HFFc6 (cell line): ENCODE measurements at regions not wholly inside any gene's neighbourhood (a gene's known extent, or its start where the extent isn't known, plus 50 kb on each side); places are given as distances from the start of the nearest gene placed in this dataset.
"Not testable (repeated sequence)": the region's sequence is repeated elsewhere in the genome, so short reads cannot be mapped to it uniquely, and the experiment has no call there.

Experiments used
- DNase-seq: peaks from one replicate; pipeline ENCODE4 v3.0.0-alpha.2; 2018
- H3K27ac Mint-ChIP-seq: 2 replicates; pipeline ENCODE4 v1.8.0; 2020; ENCODE audit warnings: mild to moderate bottlenecking, mixed read lengths
- H3K27me3 Mint-ChIP-seq: 2 replicates; pipeline ENCODE4 v1.8.0; 2021; ENCODE audit warnings: mild to moderate bottlenecking, moderate library complexity, mixed read lengths; ENCODE audit not compliant: insufficient read depth
- H3K36me3 Mint-ChIP-seq: 2 replicates; pipeline ENCODE4 v1.8.0; 2021; ENCODE audit warnings: low read depth, mixed read lengths
- H3K4me1 Mint-ChIP-seq: 2 replicates; pipeline ENCODE4 v1.8.0; 2020; ENCODE audit warnings: low read depth, mixed read lengths
- H3K4me3 Mint-ChIP-seq: 2 replicates; pipeline ENCODE4 v1.8.0; 2020; ENCODE audit warnings: mild to moderate bottlenecking, moderate library complexity, mixed read lengths
- H3K9me3 Mint-ChIP-seq: 2 replicates; pipeline ENCODE4 v1.8.0; 2020; ENCODE audit warnings: mild to moderate bottlenecking, mixed read lengths
- TF ChIP-seq, protein P1 (sequence below): fragments of 200-600 bp; sonication (generic); IDR thresholded peaks from 2 replicates; pipeline ENCODE4 v1.5.0; 2021; ENCODE audit warnings: antibody characterized with exemption, mild to moderate bottlenecking

DNA sequence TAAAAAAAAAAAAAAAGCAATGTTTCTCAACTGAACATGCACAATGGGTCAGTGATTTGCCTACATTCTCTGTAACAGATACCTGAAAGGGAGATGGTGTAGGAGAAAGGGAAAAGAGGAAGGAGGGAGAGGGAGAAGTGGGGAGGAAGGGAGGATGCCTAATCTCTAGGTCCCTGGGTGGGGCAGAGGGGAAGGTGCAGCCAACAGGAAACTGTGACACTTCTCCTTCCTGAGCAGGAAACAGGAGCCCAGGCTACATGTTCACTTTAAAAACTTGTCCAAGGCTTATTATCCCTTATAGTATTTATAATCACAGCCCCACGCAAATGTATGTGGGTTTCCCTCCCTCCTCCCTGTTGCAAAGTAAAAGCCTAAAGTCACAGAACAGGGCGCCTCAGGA, 137.9 kb downstream of the MINAR1 start:
- Mint-ChIP-seq H3K27ac (no peak overlapping the region), H3K27me3 (peaks cover 6% of the 10 kb centered on the region; the same call in 1 of the 2 replicates), H3K4me1 (no peaks in the 10 kb centered on the region), H3K36me3 (no peaks in the 10 kb centered on the region), H3K9me3 (no peaks in the 10 kb centered on the region), H3K4me3 (no peak overlapping the region)
- no peak for DNase-seq
- TF ChIP-seq, protein P1, sequence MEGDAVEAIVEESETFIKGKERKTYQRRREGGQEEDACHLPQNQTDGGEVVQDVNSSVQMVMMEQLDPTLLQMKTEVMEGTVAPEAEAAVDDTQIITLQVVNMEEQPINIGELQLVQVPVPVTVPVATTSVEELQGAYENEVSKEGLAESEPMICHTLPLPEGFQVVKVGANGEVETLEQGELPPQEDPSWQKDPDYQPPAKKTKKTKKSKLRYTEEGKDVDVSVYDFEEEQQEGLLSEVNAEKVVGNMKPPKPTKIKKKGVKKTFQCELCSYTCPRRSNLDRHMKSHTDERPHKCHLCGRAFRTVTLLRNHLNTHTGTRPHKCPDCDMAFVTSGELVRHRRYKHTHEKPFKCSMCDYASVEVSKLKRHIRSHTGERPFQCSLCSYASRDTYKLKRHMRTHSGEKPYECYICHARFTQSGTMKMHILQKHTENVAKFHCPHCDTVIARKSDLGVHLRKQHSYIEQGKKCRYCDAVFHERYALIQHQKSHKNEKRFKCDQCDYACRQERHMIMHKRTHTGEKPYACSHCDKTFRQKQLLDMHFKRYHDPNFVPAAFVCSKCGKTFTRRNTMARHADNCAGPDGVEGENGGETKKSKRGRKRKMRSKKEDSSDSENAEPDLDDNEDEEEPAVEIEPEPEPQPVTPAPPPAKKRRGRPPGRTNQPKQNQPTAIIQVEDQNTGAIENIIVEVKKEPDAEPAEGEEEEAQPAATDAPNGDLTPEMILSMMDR: no peak

DNA sequence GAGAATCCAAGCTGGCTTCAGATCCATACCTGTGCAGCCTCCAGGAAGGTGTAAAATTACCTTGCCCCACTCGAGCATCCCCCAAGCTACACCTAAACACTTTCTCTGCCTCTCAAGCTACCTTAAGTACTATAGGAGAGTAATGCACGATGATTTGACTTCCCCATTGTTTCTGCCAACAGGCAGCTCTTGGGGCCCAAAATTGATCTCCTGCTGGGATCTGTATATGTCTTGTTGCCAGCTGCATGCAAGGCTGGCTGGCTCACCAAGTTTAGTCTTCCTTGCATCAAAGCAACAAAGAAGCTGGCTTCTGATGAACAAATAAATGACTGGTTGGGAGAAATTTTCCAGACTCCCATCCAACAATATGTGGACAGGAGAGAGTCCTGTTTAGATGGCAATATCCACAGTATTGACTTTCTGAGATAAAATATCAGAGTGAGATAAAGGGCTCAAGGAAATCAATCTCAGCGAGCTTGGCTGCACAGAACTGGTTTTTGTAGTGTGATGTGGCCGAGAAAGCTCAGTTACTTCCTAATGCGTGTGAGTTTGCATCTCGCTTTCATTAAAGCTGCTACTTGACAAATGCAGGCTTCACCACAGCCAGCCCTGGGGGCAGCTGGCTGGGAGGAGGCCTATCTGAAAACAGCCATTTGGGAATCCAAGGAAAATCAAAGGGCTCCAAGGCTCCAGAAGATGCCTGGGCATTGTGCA, 140.7 kb downstream of the MINAR1 start:
- H3K27ac Mint-ChIP-seq: no peak overlapping the region
- H3K36me3 Mint-ChIP-seq: no peaks in the 10 kb centered on the region
- peaks cover 13% of the 10 kb centered on the region for H3K27me3 Mint-ChIP-seq
- TF ChIP-seq, protein P1: no peak
- H3K4me3 Mint-ChIP-seq: no peak overlapping the region
- DNase-seq: no peak
- no peaks in the 10 kb centered on the region for H3K4me1 Mint-ChIP-seq
- H3K9me3 Mint-ChIP-seq: no peaks in the 10 kb centered on the region

DNA sequence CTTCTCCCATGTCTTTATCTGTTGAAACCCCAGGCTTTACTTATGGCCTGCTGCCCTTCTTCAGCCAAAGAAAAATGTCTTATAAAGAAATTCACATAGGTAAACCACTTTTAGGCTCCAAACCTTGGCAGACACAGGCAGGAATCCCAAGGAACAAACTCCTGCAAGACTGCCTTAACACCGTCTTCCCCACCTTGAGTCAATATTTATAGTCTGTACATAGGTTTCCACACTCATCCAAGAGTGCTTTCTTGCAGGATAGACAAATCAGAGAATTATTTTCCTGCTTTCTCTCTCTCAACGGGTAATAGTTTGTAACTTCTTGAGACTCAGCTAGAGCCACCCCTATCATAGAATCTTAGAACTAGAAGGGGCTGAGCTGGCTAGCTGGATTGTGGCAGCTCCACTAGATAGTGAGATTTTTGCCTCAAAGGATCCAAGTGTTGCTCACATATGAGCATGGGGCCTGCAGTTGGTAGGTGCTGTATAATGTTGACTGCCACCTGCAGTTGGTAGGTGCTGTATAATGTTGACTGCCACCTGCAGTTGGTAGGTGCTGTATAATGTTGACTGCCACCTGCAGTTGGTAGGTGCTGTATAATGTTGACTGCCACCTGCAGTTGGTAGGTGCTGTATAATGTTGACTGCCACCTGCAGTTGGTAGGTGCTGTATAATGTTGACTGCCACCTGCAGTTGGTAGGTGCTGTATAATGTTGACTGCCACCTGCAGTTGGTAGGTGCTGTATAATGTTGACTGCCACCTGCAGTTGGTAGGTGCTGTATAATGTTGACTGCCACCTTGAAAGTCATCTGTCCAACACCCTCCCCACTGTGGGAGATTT, 142.5 kb downstream of the MINAR1 start:
- H3K27ac Mint-ChIP-seq, H3K4me3 Mint-ChIP-seq, H3K4me1 Mint-ChIP-seq, H3K27me3 Mint-ChIP-seq, H3K9me3 Mint-ChIP-seq, DNase-seq, H3K36me3 Mint-ChIP-seq: not testable (repeated sequence)

DNA sequence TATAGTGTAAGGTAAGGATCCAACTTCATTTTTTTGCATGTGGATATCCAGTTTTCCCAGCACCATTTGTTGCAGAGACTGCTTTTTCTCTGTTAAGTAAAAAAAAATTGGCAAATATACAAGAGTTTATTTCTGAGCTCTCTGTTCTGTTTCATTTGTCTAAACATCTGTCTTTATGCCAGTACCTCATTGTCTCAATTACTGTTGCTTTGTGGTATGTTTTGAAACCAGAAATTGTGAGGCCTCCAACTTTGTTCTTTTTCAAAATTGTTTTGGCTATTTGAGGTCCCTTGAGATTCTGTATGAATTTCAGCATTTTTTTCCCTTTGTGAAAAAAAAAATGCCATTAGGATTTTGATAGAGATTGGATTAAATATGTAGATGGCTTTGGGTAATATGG, 150.5 kb downstream of the MINAR1 start:
- no peak overlapping the region for H3K4me3 Mint-ChIP-seq
- H3K36me3 Mint-ChIP-seq: no peaks in the 10 kb centered on the region
- no peak for DNase-seq
- TF ChIP-seq, protein P1: no peak
- H3K9me3 Mint-ChIP-seq: no peaks in the 10 kb centered on the region
- no peaks in the 10 kb centered on the region for H3K27me3 Mint-ChIP-seq
- H3K27ac Mint-ChIP-seq: no peak overlapping the region
- no peaks in the 10 kb centered on the region for H3K4me1 Mint-ChIP-seq

DNA sequence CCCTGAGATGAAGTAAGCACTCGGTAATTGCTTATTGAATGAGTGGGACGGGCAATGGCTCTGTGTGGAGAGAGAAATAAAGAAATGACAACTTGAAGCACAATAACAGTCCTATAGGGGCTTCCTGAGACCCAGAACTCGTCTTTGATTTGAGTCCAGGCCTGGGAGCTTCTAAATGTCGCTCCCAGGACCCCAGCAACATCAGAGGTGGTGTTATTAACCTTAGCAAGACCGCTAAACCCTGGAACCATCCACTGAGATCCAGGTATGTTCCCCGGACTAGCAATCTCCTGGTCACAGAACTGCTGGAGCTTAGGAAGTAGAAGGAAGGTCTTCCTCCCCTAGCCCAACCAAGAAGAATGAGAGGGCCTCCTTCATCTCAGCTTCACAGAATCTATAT, 160.0 kb downstream of the MINAR1 start:
- TF ChIP-seq, protein P1: no peak
- Mint-ChIP-seq H3K4me3 (no peak overlapping the region), H3K36me3 (no peaks in the 10 kb centered on the region), H3K27ac (no peak overlapping the region), H3K4me1 (no peaks in the 10 kb centered on the region), H3K9me3 (no peaks in the 10 kb centered on the region), H3K27me3 (peaks cover 6% of the 10 kb centered on the region)
- DNase-seq: no peak
